ENCODE measurements at regions not wholly inside any gene's neighbourhood (a gene's known extent, or its start where the extent isn't known, plus 50 kb on each side); places are given as distances from the start of the nearest gene placed in this dataset.
A peak's percentile ranks its signal among the peaks of the same experiment; 100 is the strongest.
"Not testable (repeated sequence)": the region's sequence is repeated elsewhere in the genome, so short reads cannot be mapped to it uniquely, and the experiment has no call there.

- intact Hi-C loops (cut with DNase I) = not testable (repeated sequence)
- ATAC-seq (peak; percentile 7), DNase-seq (ENCODE audit: low spot score) (peak; percentile 27)
These were observed 4403.0 kb upstream of the TPTE start for GRCh38 chr21:6118336-6118735.

GRCh38 chr21:6120863-6121262 is 4400.5 kb upstream of the TPTE start:
- ATAC-seq; intact Hi-C loops (cut with DNase I): not testable (repeated sequence)
- DNase-seq (ENCODE audit: low spot score) = peak; percentile 27

- ATAC-seq; DNase-seq (ENCODE audit: low spot score); intact Hi-C loops (cut with DNase I): not testable (repeated sequence)
These were observed 4398.8 kb upstream of the TPTE start for GRCh38 chr21:6122629-6123028.

- ATAC-seq; intact Hi-C loops (cut with DNase I); DNase-seq (ENCODE audit: low spot score): not testable (repeated sequence)
These were observed 4398.2 kb upstream of the TPTE start for GRCh38 chr21:6123224-6123623.

GRCh38 chr21:6125549-6126240 is 4395.7 kb upstream of the TPTE start:
- DNase-seq (ENCODE audit: low spot score) = peak; percentile 34
- ATAC-seq; intact Hi-C loops (cut with DNase I): not testable (repeated sequence)

- intact Hi-C loops (cut with DNase I) = not testable (repeated sequence)
- ATAC-seq (peak; percentile 60), DNase-seq (ENCODE audit: low spot score) (peak; percentile 53)
These were observed 4394.2 kb upstream of the TPTE start for GRCh38 chr21:6126976-6127732.

GRCh38 chr21:6130734-6131133 is 4390.6 kb upstream of the TPTE start:
- ATAC-seq; intact Hi-C loops (cut with DNase I); DNase-seq (ENCODE audit: low spot score): not testable (repeated sequence)

GRCh38 chr21:6133373-6133772 is 4388.0 kb upstream of the TPTE start:
- ATAC-seq; DNase-seq (ENCODE audit: low spot score); intact Hi-C loops (cut with DNase I): not testable (repeated sequence)

- DNase-seq (ENCODE audit: low spot score); intact Hi-C loops (cut with DNase I); ATAC-seq: not testable (repeated sequence)
These were observed 4387.3 kb upstream of the TPTE start for GRCh38 chr21:6133852-6134630.

GRCh38 chr21:6136732-6137131 is 4384.7 kb upstream of the TPTE start:
- ATAC-seq = peak; percentile 13
- intact Hi-C loops (cut with DNase I); DNase-seq (ENCODE audit: low spot score): not testable (repeated sequence)

GRCh38 chr21:6138244-6139136 is 4382.9 kb upstream of the TPTE start:
- ATAC-seq = peak; percentile 44
- intact Hi-C loops (cut with DNase I); DNase-seq (ENCODE audit: low spot score): not testable (repeated sequence)

GRCh38 chr21:6139331-6139730 is 4382.1 kb upstream of the TPTE start:
- ATAC-seq; DNase-seq (ENCODE audit: low spot score); intact Hi-C loops (cut with DNase I): not testable (repeated sequence)

- DNase-seq (ENCODE audit: low spot score); intact Hi-C loops (cut with DNase I); ATAC-seq: not testable (repeated sequence)
These were observed 4381.5 kb upstream of the TPTE start for GRCh38 chr21:6139862-6140261.

GRCh38 chr21:6140467-6141137 is 4380.8 kb upstream of the TPTE start:
- ATAC-seq; DNase-seq (ENCODE audit: low spot score); intact Hi-C loops (cut with DNase I): not testable (repeated sequence)

GRCh38 chr21:6141138-6141474 is 4380.3 kb upstream of the TPTE start:
- DNase-seq (ENCODE audit: low spot score); ATAC-seq; intact Hi-C loops (cut with DNase I): not testable (repeated sequence)

- intact Hi-C loops (cut with DNase I); ATAC-seq; DNase-seq (ENCODE audit: low spot score): not testable (repeated sequence)
These were observed 4368.2 kb upstream of the TPTE start for GRCh38 chr21:6153154-6153553.

- DNase-seq (ENCODE audit: low spot score) (peak; percentile 18), ATAC-seq (peak; percentile 75)
- intact Hi-C loops (cut with DNase I) = not testable (repeated sequence)
These were observed 4366.7 kb upstream of the TPTE start for GRCh38 chr21:6154524-6155320.

Measured in sciatic nerve (tissue), 2 donors.